ENCODE measurements at regions not wholly inside any gene's neighbourhood (a gene's known extent, or its start where the extent isn't known, plus 50 kb on each side); places are given as distances from the start of the nearest gene placed in this dataset.

GRCh38 chr13:21757763-21758162 is 86.9 kb downstream of the FGF9 start:
- DNase-seq (ENCODE audit: low spot score), result no peak

DNA sequence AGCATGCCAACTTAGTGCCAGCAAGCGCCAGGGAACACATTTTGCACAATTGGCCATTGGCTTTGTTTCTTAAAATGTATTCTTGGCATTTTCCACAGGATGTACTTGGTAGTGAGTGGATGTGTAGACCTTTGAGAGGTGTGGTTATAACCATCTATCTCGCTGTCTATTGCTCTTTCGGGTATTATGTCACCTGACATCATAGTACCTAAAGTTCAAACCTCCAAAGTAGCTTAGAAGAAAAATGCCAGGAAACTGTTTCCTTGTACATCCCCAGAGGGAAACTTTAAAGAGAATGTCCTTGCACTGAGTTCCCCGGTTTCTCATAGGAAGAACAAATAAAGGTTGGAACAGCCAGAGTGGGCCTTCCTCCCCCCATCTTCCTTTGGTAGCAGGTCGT is 87.6 kb downstream of the FGF9 start:
- DNase-seq (ENCODE audit: low spot score), result no peak

GRCh38 chr13:21759463-21759862 is 88.6 kb downstream of the FGF9 start:
- peak; percentile 41 for DNase-seq (ENCODE audit: low spot score)

DNA sequence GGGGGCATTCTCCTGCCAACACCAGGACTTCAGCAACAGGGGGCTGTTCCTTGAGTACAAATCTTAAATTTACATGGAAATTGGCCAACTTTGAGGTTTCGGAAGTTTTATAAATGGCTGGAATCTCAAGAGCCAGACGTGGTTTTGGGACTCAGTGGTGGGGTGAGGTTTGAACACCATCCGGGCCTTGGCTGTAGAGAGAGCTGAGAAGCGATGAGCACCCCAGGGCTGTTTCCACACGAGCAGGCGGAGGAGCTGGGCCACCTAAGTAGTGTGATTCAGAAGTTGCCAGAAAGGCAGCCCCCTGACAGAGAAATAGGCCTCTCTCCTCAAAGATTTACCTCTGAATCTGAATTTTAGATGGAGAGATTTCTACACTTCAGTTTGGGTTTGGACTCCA is 89.0 kb downstream of the FGF9 start:
- no peak for DNase-seq (ENCODE audit: low spot score)

GRCh38 chr13:21761770-21762169 is 90.9 kb downstream of the FGF9 start:
- no peak for DNase-seq (ENCODE audit: low spot score)

GRCh38 chr13:21762512-21762911 is 91.6 kb downstream of the FGF9 start:
- DNase-seq (ENCODE audit: low spot score), result no peak

DNA sequence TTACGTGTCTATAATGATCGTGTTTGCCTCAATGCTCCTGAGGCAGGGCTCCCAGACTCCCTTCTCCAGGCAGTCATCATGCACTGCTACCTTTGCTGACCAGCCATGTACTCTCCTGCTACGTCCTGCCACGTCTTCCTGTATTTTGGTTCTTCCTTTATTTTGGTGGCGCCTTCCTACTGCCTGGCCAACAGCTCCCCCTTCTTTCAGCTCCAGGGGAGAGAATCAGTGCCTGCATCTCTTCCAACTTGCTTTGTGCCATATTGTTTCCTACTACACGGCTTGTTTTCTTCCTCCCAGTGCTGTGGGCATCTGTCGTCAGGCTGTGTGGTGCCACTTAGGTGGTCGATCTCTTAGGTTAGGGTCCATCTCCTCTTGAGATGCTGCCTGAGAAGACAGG is 96.2 kb downstream of the FGF9 start:
- no peak for DNase-seq (ENCODE audit: low spot score)

GRCh38 chr13:21771075-21771474 is 100.2 kb downstream of the FGF9 start:
- DNase-seq (ENCODE audit: low spot score), result no peak

GRCh38 chr13:21777166-21777565 is 106.3 kb downstream of the FGF9 start:
- DNase-seq (ENCODE audit: low spot score), result peak; percentile 54

GRCh38 chr13:21777813-21778212 is 106.9 kb downstream of the FGF9 start:
- peak; percentile 62 for DNase-seq (ENCODE audit: low spot score)

DNA sequence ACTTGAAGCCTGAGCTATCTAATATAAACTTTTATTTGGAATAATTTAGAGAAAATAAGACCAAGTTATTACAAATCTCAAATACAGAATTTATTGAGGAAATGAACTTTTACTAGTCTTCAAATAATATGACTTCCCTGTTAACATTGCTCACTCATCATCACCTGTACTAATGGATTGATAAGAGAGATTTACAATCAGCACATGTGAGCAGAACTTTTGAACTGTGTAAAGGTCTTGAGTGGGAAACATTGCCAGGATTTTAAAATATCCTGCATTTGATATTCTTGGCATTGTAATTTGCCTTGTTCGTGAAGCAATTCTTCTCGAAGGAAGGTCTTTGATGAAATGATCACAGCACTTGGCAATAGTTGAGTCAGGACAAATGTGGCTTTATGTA is 111.9 kb downstream of the FGF9 start:
- DNase-seq (ENCODE audit: low spot score), result no peak

DNA sequence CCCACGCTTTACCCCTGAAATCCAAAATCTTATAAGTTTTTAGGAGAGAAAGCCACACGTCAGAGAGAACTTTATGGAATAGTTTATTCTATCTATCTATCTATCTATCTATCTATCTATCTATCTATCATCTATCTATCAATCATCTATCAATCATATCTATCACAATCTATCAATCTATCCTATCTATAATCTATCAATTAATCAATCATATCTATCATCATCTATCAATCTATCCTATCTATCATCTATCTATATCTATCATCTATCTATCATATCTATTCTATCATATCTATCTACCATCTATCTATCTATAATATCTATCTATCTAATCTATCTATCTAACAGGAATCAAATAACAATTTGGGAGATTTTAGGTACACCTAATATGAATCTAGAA is 115.1 kb downstream of the FGF9 start:
- no peak for DNase-seq (ENCODE audit: low spot score)

DNA sequence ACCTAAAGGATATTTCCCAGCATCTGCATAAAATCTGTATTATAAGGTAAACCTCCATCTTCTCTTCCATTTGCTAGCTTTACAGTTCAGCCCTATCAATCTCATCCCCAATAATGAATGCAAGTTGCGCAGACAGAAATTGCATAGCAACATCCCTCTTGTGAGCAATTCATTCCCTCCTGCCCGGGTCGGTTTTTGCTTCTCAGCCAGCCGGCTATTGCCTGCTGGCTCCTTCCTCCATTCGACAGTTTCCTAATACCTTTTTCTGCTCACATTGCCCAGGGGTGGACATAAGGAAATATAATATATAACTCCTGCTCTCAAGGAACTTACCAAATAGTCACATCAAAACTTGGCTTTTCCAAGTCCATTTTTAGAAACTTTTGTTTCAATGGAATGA is 125.2 kb downstream of the FGF9 start:
- no peak for DNase-seq (ENCODE audit: low spot score)

DNA sequence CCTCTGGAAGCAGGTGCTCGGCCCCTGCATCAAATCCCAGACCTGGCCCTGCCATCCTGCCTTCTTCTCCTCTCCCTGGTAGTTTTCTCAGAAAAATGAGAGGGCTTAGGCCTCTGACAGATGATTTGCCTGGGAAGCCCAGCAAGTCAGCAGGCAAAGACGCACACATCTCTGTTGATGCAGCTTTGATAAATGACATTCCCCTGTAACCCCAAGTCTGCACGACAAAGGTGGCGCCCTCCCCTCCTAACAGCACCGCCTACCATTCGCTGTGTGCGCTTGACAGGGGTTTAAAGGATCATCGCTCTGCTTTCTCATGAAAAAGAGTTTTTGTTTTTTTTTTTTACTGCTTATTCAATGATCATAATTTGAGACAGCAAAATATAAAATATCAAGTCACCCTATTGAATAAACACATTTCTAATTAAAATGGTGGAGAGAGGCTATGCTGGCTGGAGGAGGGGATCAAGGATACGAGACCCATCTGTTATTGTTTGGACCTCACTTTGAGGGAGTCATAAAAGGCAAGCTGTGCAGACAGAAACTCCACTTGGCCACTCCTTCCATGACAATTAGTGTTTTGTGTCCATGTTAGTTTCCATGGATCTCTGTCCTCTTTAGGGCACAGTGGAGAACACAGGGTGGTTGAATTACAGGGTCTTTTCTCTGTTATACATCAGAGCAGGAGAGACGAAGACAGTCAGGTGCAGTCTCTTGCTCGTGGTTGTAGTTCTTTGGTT is 126.1 kb downstream of the FGF9 start:
- no peak for DNase-seq (ENCODE audit: low spot score)

GRCh38 chr13:21797736-21798135 is 126.9 kb downstream of the FGF9 start:
- no peak for DNase-seq (ENCODE audit: low spot score)

DNA sequence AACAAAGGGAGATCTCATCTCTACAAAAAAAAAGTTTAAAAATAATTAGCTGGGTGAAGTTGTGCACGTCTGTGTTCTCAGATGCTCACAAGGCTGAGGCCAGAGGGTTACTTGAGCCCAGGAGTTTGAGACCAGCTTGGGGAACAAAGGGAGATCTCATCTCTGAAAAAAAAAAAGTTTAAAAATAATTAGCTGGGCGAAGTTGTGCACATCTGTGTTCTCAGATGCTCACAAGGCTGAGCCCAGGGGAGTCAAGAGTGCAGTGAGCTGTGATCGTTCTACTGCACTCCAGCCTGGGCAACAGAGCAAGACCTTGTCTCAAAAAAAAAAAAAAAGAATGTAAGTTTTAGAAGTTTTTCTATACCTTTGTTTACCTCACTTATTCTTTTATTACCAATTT is 127.3 kb downstream of the FGF9 start:
- DNase-seq (ENCODE audit: low spot score), result no peak

GRCh38 chr13:21799671-21800070 is 128.8 kb downstream of the FGF9 start:
- DNase-seq (ENCODE audit: low spot score), result no peak

DNA sequence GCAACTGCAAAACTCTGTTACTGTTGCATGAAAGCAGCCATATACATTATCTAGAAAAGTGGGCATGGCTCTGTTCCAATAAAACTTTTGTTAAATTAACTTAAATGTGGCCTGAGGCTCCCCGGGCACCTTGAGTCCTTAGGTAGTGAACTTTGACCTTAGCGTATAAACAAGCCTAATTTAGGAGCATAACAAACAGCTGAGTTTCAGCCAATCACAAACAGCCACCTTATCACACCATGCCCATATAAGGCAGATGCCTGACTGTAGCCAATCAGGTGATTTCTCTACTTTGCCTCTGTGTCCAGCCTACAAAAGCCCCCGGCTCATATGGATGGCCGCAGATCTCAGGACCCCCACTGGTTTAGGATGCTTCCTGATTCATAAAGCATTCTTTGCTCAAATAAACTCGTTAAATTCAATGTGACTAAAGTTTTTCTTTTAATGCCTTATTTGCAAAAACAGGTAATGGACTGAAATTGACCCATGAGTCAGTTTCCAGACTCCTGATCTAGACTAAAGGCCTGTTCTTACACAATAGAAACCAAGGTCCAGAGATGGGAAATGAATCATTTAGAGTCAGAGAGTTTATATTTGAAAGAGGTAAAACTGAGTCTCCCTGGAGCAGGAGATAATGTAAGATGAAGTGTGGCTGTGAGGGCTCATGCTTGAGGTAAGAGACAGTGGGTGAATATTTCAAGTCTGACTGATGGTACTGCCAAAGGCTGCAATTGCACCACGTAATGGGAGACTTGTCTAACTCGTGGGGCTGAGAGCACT is 130.2 kb downstream of the FGF9 start:
- no peak for DNase-seq (ENCODE audit: low spot score)

GRCh38 chr13:21805733-21806132 is 134.9 kb downstream of the FGF9 start:
- DNase-seq (ENCODE audit: low spot score), result no peak

DNA sequence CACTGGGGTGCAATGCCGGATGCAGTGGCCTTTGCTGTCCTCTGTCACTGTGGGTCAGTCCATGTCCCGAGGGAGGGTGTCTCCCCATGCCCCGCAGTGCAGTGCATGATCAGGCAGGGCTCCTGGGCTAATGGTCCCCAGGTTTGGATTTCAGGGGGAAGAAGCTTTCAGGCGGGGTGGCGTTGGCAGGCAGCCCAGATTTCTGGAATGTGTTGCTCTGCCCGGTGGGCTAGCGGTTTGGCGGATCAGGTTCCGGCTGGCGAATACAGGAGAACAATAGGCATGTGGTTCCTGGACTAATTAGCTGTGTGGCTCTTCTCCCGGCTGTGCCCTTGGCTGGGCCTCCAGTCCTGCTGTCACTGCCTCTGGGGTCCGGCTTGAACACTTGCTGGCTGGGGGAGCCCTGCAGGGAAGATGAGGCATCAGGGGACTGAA is 141.3 kb downstream of the FGF9 start:
- DNase-seq (ENCODE audit: low spot score), result peak; percentile 97

- DNase-seq (ENCODE audit: low spot score), result peak; percentile 43
Observed at GRCh38 chr13:21813110-21813509, 142.2 kb downstream of the FGF9 start.

- DNase-seq (ENCODE audit: low spot score), result peak; percentile 86
Observed at GRCh38 chr13:21813844-21814243, 143.0 kb downstream of the FGF9 start.

DNA sequence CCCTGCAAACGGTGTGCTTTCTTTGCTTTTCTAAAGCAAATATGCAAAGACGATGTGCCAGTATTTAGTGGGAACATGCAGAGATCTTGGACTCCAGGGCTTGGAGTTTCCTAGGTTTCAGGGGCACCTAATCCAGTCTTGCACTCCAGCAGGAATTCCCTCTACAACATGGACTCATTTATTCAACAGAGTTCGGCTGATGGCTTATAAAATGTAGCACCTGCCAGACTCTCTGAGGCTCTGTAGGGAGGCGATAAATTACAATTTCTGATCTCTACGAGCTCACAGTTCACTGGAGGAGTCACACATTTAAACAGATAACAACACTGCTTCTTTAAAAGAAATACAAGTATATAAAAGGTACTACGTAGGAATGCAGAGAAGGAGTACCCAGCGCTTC is 143.7 kb downstream of the FGF9 start:
- DNase-seq (ENCODE audit: low spot score), result no peak
